ENCODE measurements at regions not wholly inside any gene's neighbourhood (a gene's known extent, or its start where the extent isn't known, plus 50 kb on each side); places are given as distances from the start of the nearest gene placed in this dataset.

GRCh38 chr6:126173265-126173664 is 166.7 kb upstream of the CENPW start:
- no peak overlapping the region for H3K9ac ChIP-seq (ENCODE audit: low read length)
- CTCF ChIA-PET, result no interaction called here
- H3K36me3 ChIP-seq (ENCODE audit: low read depth, low read length), result no peaks in the 10 kb centered on the region
- peaks cover 5% of the 10 kb centered on the region for H3K4me1 ChIP-seq (ENCODE audit: insufficient read depth, low read length)
- no peak for ATAC-seq
- no peak overlapping the region for H2AFZ ChIP-seq (ENCODE audit: low read length)
- H3K79me2 ChIP-seq (ENCODE audit: low read length), result no peaks in the 10 kb centered on the region
- TF ChIP-seq EZH2phosphoT487 (IDR thresholded peaks at IDR 0.05; ENCODE audit: borderline replicate concordance, low read length) (no peak), CTCF (conservative IDR thresholded peaks at IDR 0.05; ENCODE audit: low read depth, low read length) (no peak), EZH2 (IDR thresholded peaks at IDR 0.05; ENCODE audit: low read length, unreplicated experiment) (no peak)
- BruUV-seq (replicated peaks), result no TSS peak
- no peaks in the 10 kb centered on the region for H3K9me3 ChIP-seq (ENCODE audit: low read length)
- POLR2A ChIA-PET (ENCODE audit: unreplicated experiment), result no interaction called here
- H3K4me3 ChIP-seq (ENCODE audit: low read length), result no peak overlapping the region
- H3K27ac ChIP-seq (ENCODE audit: low read length), result no peak overlapping the region
- DNase-seq, result no peak
- no peaks in the 10 kb centered on the region for H3K27me3 ChIP-seq (ENCODE audit: low read length)
- no peaks in the 10 kb centered on the region for H4K20me1 ChIP-seq (ENCODE audit: low read length)
- no peak overlapping the region for H3K4me2 ChIP-seq (ENCODE audit: low read length)
- no peaks in the 10 kb centered on the region for H3K9me2 ChIP-seq (replicated peaks; ENCODE audit: low read length)
- H3F3A ChIP-seq (ENCODE audit: low read length, unreplicated experiment), result no peaks in the 10 kb centered on the region
- intact Hi-C loops (cut with micrococcal nuclease), result no loop called here

DNA sequence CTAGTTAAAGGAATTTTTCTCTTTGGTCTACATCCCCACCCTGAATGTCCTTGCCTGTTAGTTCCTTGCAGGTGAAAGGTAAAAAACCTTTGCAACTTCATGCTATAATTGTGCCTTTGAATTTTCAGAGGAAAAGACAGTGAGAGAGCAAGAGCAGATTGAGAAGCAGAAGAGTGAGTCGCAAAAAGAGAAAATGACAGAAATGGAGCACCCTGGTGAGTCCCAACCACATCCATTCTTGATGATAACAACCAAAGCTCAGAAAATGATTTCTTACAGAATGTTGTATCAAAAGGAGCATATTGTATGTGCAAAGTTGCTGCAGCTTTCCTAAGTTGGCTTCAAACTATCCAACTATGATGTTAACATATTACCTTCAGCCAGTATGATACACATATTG is 165.2 kb upstream of the CENPW start:
- peaks cover 12% of the 10 kb centered on the region for H3K4me1 ChIP-seq (ENCODE audit: insufficient read depth, low read length)
- no peak overlapping the region for H3K9ac ChIP-seq (ENCODE audit: low read length)
- H3K9me2 ChIP-seq (replicated peaks; ENCODE audit: low read length), result no peaks in the 10 kb centered on the region
- H3F3A ChIP-seq (ENCODE audit: low read length, unreplicated experiment), result no peaks in the 10 kb centered on the region
- H4K20me1 ChIP-seq (ENCODE audit: low read length), result no peaks in the 10 kb centered on the region
- POLR2A ChIA-PET (ENCODE audit: unreplicated experiment), result no interaction called here
- DNase-seq (no peak), ATAC-seq (no peak)
- no peak overlapping the region for H3K27ac ChIP-seq (ENCODE audit: low read length)
- no peaks in the 10 kb centered on the region for H3K27me3 ChIP-seq (ENCODE audit: low read length)
- H3K4me2 ChIP-seq (ENCODE audit: low read length), result no peak overlapping the region
- no peaks in the 10 kb centered on the region for H3K79me2 ChIP-seq (ENCODE audit: low read length)
- BruUV-seq (replicated peaks), result no TSS peak
- TF ChIP-seq EZH2 (IDR thresholded peaks at IDR 0.05; ENCODE audit: low read length, unreplicated experiment) (no peak), EZH2phosphoT487 (IDR thresholded peaks at IDR 0.05; ENCODE audit: borderline replicate concordance, low read length) (no peak), CTCF (conservative IDR thresholded peaks at IDR 0.05; ENCODE audit: low read depth, low read length) (no peak)
- CTCF ChIA-PET, result no interaction called here
- no peak overlapping the region for H3K4me3 ChIP-seq (ENCODE audit: low read length)
- intact Hi-C loops (cut with micrococcal nuclease), result no loop called here
- H3K36me3 ChIP-seq (ENCODE audit: low read depth, low read length), result no peaks in the 10 kb centered on the region
- no peaks in the 10 kb centered on the region for H3K9me3 ChIP-seq (ENCODE audit: low read length)
- H2AFZ ChIP-seq (ENCODE audit: low read length), result no peak overlapping the region

GRCh38 chr6:126175251-126175650 is 164.7 kb upstream of the CENPW start:
- H3K9ac ChIP-seq (ENCODE audit: low read length), result no peak overlapping the region
- ATAC-seq, result no peak
- no peak for DNase-seq
- intact Hi-C loops (cut with micrococcal nuclease), result no loop called here
- POLR2A ChIA-PET (ENCODE audit: unreplicated experiment), result no interaction called here
- no peaks in the 10 kb centered on the region for H3K9me2 ChIP-seq (replicated peaks; ENCODE audit: low read length)
- H4K20me1 ChIP-seq (ENCODE audit: low read length), result no peaks in the 10 kb centered on the region
- no peak overlapping the region for H2AFZ ChIP-seq (ENCODE audit: low read length)
- no peaks in the 10 kb centered on the region for H3K36me3 ChIP-seq (ENCODE audit: low read depth, low read length)
- CTCF ChIA-PET, result no interaction called here
- no peaks in the 10 kb centered on the region for H3K27me3 ChIP-seq (ENCODE audit: low read length)
- no peaks in the 10 kb centered on the region for H3F3A ChIP-seq (ENCODE audit: low read length, unreplicated experiment)
- H3K4me3 ChIP-seq (ENCODE audit: low read length), result no peak overlapping the region
- H3K4me1 ChIP-seq (ENCODE audit: insufficient read depth, low read length), result peaks cover 17% of the 10 kb centered on the region
- H3K4me2 ChIP-seq (ENCODE audit: low read length), result no peak overlapping the region
- H3K27ac ChIP-seq (ENCODE audit: low read length), result no peak overlapping the region
- no peaks in the 10 kb centered on the region for H3K79me2 ChIP-seq (ENCODE audit: low read length)
- TF ChIP-seq CTCF (conservative IDR thresholded peaks at IDR 0.05; ENCODE audit: low read depth, low read length) (no peak), EZH2 (IDR thresholded peaks at IDR 0.05; ENCODE audit: low read length, unreplicated experiment) (no peak), EZH2phosphoT487 (IDR thresholded peaks at IDR 0.05; ENCODE audit: borderline replicate concordance, low read length) (no peak)
- H3K9me3 ChIP-seq (ENCODE audit: low read length), result no peaks in the 10 kb centered on the region
- no TSS peak for BruUV-seq (replicated peaks)
